Mesenteric fat pad (tissue), 1 donor: ENCODE measurements at regions not wholly inside any gene's neighbourhood (a gene's known extent, or its start where the extent isn't known, plus 50 kb on each side); places are given as distances from the start of the nearest gene placed in this dataset.

Experiments
- DNase-seq: peaks from one replicate; pipeline ENCODE4 v3.0.0-alpha.2; 2020; ENCODE audit warnings: low spot score
- donor health status: DM: yes; HTN: yes; CAD: no.

- no peak for DNase-seq
Observed at GRCh38 chr5:107153283-107153682, 517.5 kb downstream of the EFNA5 start.

- DNase-seq, result no peak
Observed at GRCh38 chr5:107149243-107150005, 521.3 kb downstream of the EFNA5 start.

GRCh38 chr5:107147589-107147988, 523.1 kb downstream of the EFNA5 start:
- no peak for DNase-seq

- no peak for DNase-seq
Observed at GRCh38 chr5:107146901-107147300, 523.8 kb downstream of the EFNA5 start.

GRCh38 chr5:107135391-107135790, 535.3 kb downstream of the EFNA5 start:
- no peak for DNase-seq

- DNase-seq, result no peak
Observed at GRCh38 chr5:107134931-107135330, 535.8 kb downstream of the EFNA5 start.

- no peak for DNase-seq
Observed at GRCh38 chr5:107129051-107129450, 541.7 kb downstream of the EFNA5 start.

- no peak for DNase-seq
Observed at GRCh38 chr5:107127878-107128277, 542.9 kb downstream of the EFNA5 start.

- no peak for DNase-seq
Observed at GRCh38 chr5:107126341-107126740, 544.4 kb downstream of the EFNA5 start.

- DNase-seq, result no peak
Observed at GRCh38 chr5:107124376-107124775, 546.4 kb downstream of the EFNA5 start.

GRCh38 chr5:107123014-107123413, 547.7 kb downstream of the EFNA5 start:
- no peak for DNase-seq

GRCh38 chr5:107121793-107122519, 548.8 kb downstream of the EFNA5 start:
- no peak for DNase-seq

GRCh38 chr5:107119656-107120055, 551.1 kb downstream of the EFNA5 start:
- DNase-seq, result no peak

- no peak for DNase-seq
Observed at GRCh38 chr5:107118184-107119019, 552.3 kb downstream of the EFNA5 start.

GRCh38 chr5:107112216-107112615, 558.5 kb downstream of the EFNA5 start:
- no peak for DNase-seq

GRCh38 chr5:107104040-107104995, 566.4 kb downstream of the EFNA5 start:
- no peak for DNase-seq

GRCh38 chr5:107103522-107103921, 567.2 kb downstream of the EFNA5 start:
- no peak for DNase-seq

- no peak for DNase-seq
Observed at GRCh38 chr5:107100121-107100520, 570.6 kb downstream of the EFNA5 start.

GRCh38 chr5:107099506-107099905, 571.2 kb downstream of the EFNA5 start:
- DNase-seq, result no peak

- no peak for DNase-seq
Observed at GRCh38 chr5:107092695-107093094, 578.0 kb downstream of the EFNA5 start.

GRCh38 chr5:107090506-107090905, 580.2 kb downstream of the EFNA5 start:
- no peak for DNase-seq
